ENCODE measurements at regions not wholly inside any gene's neighbourhood (a gene's known extent, or its start where the extent isn't known, plus 50 kb on each side); places are given as distances from the start of the nearest gene placed in this dataset.
"Not testable (repeated sequence)": the region's sequence is repeated elsewhere in the genome, so short reads cannot be mapped to it uniquely, and the experiment has no call there.

- H3K4me3 ChIP-seq (replicated peaks; ENCODE audit: insufficient read depth, low read length): no peak overlapping the region
- DNase-seq (ENCODE audit: low read depth in 1 of 2, low spot score in 1 of 2): no peak
- H3K27me3 ChIP-seq (ENCODE audit: insufficient read depth, poor library complexity, severe bottlenecking): no peaks in the 10 kb centered on the region
- TF ChIP-seq SPI1 (IDR thresholded peaks at IDR 0.05; ENCODE audit: borderline replicate concordance, low read depth) (no peak), POLR2AphosphoS5 (IDR thresholded peaks at IDR 0.05; ENCODE audit: low read depth) (no peak), GABPA (IDR thresholded peaks at IDR 0.05; ENCODE audit: low read depth) (no peak)
- TF ChIP-seq, protein P1, sequence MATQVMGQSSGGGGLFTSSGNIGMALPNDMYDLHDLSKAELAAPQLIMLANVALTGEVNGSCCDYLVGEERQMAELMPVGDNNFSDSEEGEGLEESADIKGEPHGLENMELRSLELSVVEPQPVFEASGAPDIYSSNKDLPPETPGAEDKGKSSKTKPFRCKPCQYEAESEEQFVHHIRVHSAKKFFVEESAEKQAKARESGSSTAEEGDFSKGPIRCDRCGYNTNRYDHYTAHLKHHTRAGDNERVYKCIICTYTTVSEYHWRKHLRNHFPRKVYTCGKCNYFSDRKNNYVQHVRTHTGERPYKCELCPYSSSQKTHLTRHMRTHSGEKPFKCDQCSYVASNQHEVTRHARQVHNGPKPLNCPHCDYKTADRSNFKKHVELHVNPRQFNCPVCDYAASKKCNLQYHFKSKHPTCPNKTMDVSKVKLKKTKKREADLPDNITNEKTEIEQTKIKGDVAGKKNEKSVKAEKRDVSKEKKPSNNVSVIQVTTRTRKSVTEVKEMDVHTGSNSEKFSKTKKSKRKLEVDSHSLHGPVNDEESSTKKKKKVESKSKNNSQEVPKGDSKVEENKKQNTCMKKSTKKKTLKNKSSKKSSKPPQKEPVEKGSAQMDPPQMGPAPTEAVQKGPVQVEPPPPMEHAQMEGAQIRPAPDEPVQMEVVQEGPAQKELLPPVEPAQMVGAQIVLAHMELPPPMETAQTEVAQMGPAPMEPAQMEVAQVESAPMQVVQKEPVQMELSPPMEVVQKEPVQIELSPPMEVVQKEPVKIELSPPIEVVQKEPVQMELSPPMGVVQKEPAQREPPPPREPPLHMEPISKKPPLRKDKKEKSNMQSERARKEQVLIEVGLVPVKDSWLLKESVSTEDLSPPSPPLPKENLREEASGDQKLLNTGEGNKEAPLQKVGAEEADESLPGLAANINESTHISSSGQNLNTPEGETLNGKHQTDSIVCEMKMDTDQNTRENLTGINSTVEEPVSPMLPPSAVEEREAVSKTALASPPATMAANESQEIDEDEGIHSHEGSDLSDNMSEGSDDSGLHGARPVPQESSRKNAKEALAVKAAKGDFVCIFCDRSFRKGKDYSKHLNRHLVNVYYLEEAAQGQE (IDR thresholded peaks at IDR 0.05; ENCODE audit: insufficient replicate concordance, low read depth): no peak
- TF ChIP-seq, protein P2, sequence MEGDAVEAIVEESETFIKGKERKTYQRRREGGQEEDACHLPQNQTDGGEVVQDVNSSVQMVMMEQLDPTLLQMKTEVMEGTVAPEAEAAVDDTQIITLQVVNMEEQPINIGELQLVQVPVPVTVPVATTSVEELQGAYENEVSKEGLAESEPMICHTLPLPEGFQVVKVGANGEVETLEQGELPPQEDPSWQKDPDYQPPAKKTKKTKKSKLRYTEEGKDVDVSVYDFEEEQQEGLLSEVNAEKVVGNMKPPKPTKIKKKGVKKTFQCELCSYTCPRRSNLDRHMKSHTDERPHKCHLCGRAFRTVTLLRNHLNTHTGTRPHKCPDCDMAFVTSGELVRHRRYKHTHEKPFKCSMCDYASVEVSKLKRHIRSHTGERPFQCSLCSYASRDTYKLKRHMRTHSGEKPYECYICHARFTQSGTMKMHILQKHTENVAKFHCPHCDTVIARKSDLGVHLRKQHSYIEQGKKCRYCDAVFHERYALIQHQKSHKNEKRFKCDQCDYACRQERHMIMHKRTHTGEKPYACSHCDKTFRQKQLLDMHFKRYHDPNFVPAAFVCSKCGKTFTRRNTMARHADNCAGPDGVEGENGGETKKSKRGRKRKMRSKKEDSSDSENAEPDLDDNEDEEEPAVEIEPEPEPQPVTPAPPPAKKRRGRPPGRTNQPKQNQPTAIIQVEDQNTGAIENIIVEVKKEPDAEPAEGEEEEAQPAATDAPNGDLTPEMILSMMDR (IDR thresholded peaks at IDR 0.05; ENCODE audit: insufficient read depth, low read length): no peak
- no peak overlapping the region for H3K27ac ChIP-seq (replicated peaks)
Measured at GRCh38 chr18:9022397-9023155, 79.9 kb upstream of the NDUFV2 start.

- not testable (repeated sequence) for H3K4me3 ChIP-seq (replicated peaks; ENCODE audit: insufficient read depth, low read length); DNase-seq (ENCODE audit: low read depth in 1 of 2, low spot score in 1 of 2); H3K27me3 ChIP-seq (ENCODE audit: insufficient read depth, poor library complexity, severe bottlenecking); H3K27ac ChIP-seq (replicated peaks)
Measured at GRCh38 chr18:9024031-9024646, 78.4 kb upstream of the NDUFV2 start.

GRCh38 chr18:9025091-9025838 is 77.2 kb upstream of the NDUFV2 start:
- TF ChIP-seq POLR2AphosphoS5 (IDR thresholded peaks at IDR 0.05; ENCODE audit: low read depth) (no peak), SPI1 (IDR thresholded peaks at IDR 0.05; ENCODE audit: borderline replicate concordance, low read depth) (no peak), GABPA (IDR thresholded peaks at IDR 0.05; ENCODE audit: low read depth) (no peak)
- TF ChIP-seq, protein P1 (IDR thresholded peaks at IDR 0.05; ENCODE audit: insufficient replicate concordance, low read depth): no peak
- TF ChIP-seq, protein P2 (IDR thresholded peaks at IDR 0.05; ENCODE audit: insufficient read depth, low read length): no peak
- H3K27me3 ChIP-seq (ENCODE audit: insufficient read depth, poor library complexity, severe bottlenecking): no peaks in the 10 kb centered on the region
- no peak overlapping the region for H3K27ac ChIP-seq (replicated peaks)
- no peak for DNase-seq (ENCODE audit: low read depth in 1 of 2, low spot score in 1 of 2)
- H3K4me3 ChIP-seq (replicated peaks; ENCODE audit: insufficient read depth, low read length): no peak overlapping the region

DNA sequence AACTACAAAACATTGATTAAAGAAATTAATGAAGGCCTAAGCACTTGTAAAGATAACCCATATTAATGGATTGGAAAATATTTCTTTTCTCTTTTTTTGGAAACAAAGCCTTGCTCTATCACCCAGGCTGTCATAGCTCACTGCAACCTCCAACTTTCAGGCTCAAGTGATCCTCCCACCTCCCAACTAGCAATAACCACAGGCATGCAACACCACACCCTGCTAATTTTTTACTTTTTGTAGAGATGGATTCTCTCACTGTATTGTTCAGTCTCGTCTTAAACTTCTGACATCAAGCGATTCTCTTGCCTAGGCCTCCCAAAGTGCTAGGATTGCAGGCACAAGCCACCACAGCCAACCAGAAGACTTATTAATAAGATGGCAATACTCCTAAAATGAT is 73.4 kb upstream of the NDUFV2 start:
- H3K4me3 ChIP-seq (replicated peaks; ENCODE audit: insufficient read depth, low read length): no peak overlapping the region
- H3K27ac ChIP-seq (replicated peaks): no peak overlapping the region
- DNase-seq (ENCODE audit: low read depth in 1 of 2, low spot score in 1 of 2): no peak
- no peak for TF ChIP-seq SPI1 (IDR thresholded peaks at IDR 0.05; ENCODE audit: borderline replicate concordance, low read depth)
- no peak for TF ChIP-seq GABPA (IDR thresholded peaks at IDR 0.05; ENCODE audit: low read depth)
- TF ChIP-seq, protein P1 (IDR thresholded peaks at IDR 0.05; ENCODE audit: insufficient replicate concordance, low read depth): no peak
- TF ChIP-seq, protein P2 (IDR thresholded peaks at IDR 0.05; ENCODE audit: insufficient read depth, low read length): no peak
- no peak for TF ChIP-seq POLR2AphosphoS5 (IDR thresholded peaks at IDR 0.05; ENCODE audit: low read depth)
- H3K27me3 ChIP-seq (ENCODE audit: insufficient read depth, poor library complexity, severe bottlenecking): no peaks in the 10 kb centered on the region

Measured in HL-60 (cell line).